AML-193 (cell line): ENCODE measurements at regions not wholly inside any gene's neighbourhood (a gene's known extent, or its start where the extent isn't known, plus 50 kb on each side); places are given as distances from the start of the nearest gene placed in this dataset.
A peak's percentile ranks its signal among the peaks of the same experiment; 100 is the strongest.

ENCODE experiments used
- DNase-seq, 2 experiments: peaks; one replicate each; lab custom pipeline; 2025; lab: John Stamatoyannopoulos, UW

GRCh38 chr9:18229992-18230676 lies 243.8 kb upstream of the ADAMTSL1 start:
- no peak for DNase-seq

GRCh38 chr9:18233311-18233710 lies 240.6 kb upstream of the ADAMTSL1 start:
- DNase-seq, result no peak

DNA sequence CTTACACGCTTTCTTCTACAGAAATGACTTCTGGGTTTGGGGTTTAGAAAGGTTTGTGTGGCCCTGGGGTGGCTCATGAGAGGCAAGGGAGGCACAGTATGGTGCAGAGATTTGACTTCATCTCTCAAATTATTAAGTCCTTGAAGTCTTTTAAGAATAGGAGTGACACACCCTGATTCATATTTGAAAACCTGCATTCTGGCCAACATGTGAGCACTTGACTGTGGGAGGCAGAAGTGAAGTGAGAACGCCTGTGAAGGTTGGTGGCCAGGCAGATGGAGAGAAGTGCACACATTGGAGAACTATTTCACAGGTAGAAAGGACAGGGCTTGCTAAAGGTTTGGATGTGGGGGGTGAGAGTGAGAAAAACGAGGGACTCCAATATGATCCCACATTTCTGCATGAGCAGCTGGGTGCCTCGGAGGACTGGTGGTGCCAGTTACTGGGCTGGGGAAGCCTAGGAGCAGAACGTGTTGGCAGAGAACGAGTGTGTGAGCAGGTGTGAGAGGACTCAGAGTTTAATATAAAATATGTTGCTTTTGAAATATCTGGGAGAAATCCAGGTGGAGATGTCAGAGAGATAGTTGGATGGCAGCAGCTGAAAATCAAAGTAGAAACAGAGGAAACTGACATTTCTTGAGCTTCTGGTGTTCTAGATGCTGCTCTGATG lies 240.0 kb upstream of the ADAMTSL1 start:
- DNase-seq, result no peak

DNA sequence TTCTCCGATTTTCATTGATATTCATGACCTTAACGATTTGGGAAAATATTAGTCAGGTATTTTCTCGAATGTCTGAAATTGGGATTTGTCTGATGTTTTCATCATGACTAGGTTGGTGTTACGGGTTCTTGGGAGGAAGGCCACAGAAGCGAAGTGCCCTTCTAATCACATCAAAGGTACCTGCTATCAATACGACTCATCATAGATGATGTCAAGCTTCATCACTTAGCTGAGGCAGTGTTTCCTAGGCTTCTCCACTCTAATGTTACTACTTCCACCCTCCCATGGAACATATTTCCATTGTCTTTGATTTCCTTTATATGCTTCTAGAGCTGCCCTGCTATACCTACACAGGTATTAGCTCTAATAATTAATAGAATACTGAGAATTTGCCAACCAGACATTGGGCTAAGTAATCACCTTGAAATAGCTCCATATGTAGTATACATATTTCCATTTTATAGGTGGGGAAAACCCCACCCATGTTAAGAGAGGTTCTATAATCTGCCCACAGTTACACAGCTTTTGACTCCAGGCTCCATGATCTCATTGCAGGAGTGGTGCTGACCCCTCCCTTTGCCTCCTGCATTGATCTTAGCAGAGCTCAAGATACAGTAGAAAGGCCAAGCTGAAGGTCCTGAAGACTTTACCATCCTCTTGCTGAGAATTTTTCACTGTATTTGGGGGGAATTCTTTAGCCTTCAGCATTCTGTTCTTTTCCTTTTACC lies 238.6 kb upstream of the ADAMTSL1 start:
- no peak for DNase-seq

DNA sequence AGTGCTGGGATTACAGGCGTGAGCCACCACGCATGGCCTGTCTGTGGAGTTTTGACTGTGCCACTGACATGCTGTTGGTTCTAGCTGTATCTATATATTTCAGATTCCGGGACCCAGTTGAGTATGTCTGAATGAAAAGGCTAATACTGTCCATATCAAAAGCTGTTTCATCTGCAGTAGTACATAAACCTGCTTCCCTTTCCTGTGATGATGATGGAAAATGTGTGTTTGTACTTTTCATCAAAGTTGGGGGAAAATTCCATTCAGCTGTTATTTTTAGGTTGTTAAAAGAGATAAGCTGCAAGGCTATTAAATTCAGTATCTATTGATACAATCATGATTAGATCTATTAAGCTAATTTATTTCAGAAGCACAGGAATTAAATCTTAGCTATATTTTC lies 237.6 kb upstream of the ADAMTSL1 start:
- DNase-seq, result no peak

GRCh38 chr9:18237776-18238175 lies 236.2 kb upstream of the ADAMTSL1 start:
- DNase-seq, result no peak

DNA sequence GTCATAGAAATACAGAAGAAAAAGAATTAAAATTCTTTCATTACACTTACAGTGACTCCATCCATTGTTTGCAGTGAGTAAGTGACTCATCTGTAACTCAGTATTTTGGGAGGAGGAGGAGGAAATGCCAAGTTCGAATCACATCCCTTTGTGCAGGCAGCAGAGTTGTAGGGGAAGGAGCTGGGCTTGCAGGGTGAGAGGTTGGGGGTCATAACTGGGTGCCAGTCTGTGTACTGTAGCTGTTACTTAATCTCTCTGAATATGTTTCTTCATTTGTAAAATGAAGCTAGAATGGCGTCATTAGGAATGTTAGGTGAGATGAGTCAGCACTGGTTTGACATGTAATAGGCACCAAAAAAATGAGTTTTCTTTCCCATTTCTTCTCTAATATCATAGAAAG lies 235.7 kb upstream of the ADAMTSL1 start:
- DNase-seq, result no peak

GRCh38 chr9:18238752-18239447 lies 235.1 kb upstream of the ADAMTSL1 start:
- no peak for DNase-seq

- no peak for DNase-seq
These were observed 233.7 kb upstream of the ADAMTSL1 start for GRCh38 chr9:18240213-18240612.

DNA sequence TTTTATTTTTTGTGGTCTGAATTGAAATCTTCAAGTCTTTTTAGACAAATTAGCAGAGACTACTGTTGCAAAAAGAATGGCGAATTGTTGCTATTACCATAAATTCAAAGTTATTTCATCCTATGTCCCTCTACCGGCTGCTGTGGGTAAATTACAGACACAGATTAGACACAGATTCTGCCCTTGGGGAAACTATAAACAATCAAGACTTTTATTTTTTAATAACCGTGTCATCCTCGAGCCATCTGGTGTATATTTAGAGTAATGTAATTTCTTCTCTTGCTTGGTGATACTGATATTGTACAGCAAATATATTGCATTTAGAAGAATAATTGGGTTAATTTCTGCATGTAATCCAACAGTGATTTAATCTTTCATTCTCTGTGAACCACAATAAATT lies 228.0 kb upstream of the ADAMTSL1 start:
- DNase-seq, result no peak

DNA sequence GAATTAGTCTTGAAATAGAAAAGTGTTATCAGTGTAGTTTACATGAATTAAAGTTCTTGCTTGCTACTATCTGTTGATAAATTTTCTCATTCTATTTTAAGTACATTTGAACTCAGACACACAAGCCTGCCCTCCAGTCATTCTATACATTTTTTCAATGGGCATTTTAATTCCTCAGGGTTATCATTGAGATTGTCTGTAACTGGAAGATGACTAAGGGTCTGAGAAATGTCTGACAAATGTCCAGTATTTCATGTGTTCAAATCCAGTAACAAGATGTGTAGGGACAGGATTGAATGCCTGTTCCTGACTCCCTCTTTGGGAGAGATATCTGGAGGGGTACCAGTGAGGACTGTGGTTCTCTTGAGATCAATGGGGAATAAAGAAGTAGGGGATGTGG lies 223.9 kb upstream of the ADAMTSL1 start:
- DNase-seq, result no peak

GRCh38 chr9:18253950-18254349 lies 220.0 kb upstream of the ADAMTSL1 start:
- no peak for DNase-seq

- peak; percentile 48 to 71 for DNase-seq
These were observed 218.8 kb upstream of the ADAMTSL1 start for GRCh38 chr9:18255158-18255629.

GRCh38 chr9:18255747-18256146 lies 218.2 kb upstream of the ADAMTSL1 start:
- no peak for DNase-seq

- no peak for DNase-seq
These were observed 217.4 kb upstream of the ADAMTSL1 start for GRCh38 chr9:18256568-18256967.

GRCh38 chr9:18260521-18260920 lies 213.4 kb upstream of the ADAMTSL1 start:
- DNase-seq, result no peak

GRCh38 chr9:18261181-18261580 lies 212.8 kb upstream of the ADAMTSL1 start:
- DNase-seq, result no peak

GRCh38 chr9:18263377-18263776 lies 210.6 kb upstream of the ADAMTSL1 start:
- no peak for DNase-seq

DNA sequence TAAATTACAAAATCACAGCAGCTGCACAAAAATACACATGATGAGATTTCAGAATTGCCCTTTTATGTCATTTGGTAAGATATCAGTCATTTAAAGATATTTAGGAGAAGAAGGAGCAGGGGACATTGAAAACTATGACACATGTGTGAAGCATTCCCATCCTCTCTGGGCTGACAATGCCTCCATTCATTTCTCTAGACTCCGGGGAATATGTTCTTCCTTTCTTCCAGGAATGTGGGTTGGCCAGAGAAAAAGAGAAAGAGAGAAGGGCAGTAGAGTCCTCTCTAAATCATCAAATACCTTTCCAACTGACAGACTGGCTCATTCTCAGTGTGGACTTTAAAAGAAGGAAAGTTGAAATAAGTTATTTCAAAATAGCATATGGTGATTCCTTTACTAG lies 205.6 kb upstream of the ADAMTSL1 start:
- no peak for DNase-seq

DNA sequence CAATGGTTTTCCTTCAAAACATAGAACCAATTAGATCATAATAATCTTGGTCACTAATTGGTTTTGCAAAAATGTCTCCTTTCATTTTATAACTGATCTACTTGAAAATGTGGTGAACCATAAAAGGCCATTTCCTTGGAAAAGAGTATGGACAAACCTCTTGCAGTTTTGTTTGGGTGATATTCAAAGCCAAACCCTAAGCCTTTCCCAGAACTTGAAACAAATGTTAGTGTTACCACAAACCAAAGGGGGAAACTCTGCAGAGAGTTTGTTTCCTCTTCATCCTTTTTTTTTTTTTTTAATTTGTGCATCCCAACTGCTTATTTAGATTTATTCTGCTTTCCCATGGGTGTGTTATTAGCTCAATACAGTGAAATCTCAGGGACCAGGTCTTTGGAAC lies 204.4 kb upstream of the ADAMTSL1 start:
- DNase-seq, result no peak

GRCh38 chr9:18274693-18275092 lies 199.3 kb upstream of the ADAMTSL1 start:
- DNase-seq, result no peak

- DNase-seq, result no peak
These were observed 198.5 kb upstream of the ADAMTSL1 start for GRCh38 chr9:18275313-18275990.
